Skin epidermis (tissue), 12 donors: ENCODE measurements at regions not wholly inside any gene's neighbourhood (a gene's known extent, or its start where the extent isn't known, plus 50 kb on each side); places are given as distances from the start of the nearest gene placed in this dataset.

Source experiments
- H3K27ac ChIP-seq, 21 experiments: fragments of 200-600 bp; sonication (generic) in 11 of 21; one replicate each; pipeline ENCODE4 v1.5.0; 2020; ENCODE audit warnings: mild to moderate bottlenecking in 3 of 21, inconsistent platforms in 2 of 21, moderate library complexity in 2 of 21
- H3K4me3 ChIP-seq, 7 experiments: fragments of 200-600 bp; sonication (generic) in 2 of 7; one replicate each; pipeline ENCODE4 v1.5.0; 2020; ENCODE audit warnings: inconsistent platforms in 2 of 7, mild to moderate bottlenecking in 2 of 7, moderate library complexity in 1 of 7

GRCh38 chr4:35725131-35725530, 519.2 kb downstream of the ARAP2 start:
- no peak overlapping the region for H3K27ac ChIP-seq

GRCh38 chr4:35730414-35730813, 513.9 kb downstream of the ARAP2 start:
- H3K27ac ChIP-seq, result no peak overlapping the region
- H3K4me3 ChIP-seq, result no peak overlapping the region

More at GRCh38 chr4:35725131-35725530, 519.2 kb downstream of the ARAP2 start:
- no peak overlapping the region for H3K4me3 ChIP-seq

- no peak overlapping the region for H3K4me3 ChIP-seq
- no peak overlapping the region for H3K27ac ChIP-seq
These were observed 509.8 kb downstream of the ARAP2 start for GRCh38 chr4:35734381-35735098.

GRCh38 chr4:35739308-35739707, 505.0 kb downstream of the ARAP2 start:
- Histone ChIP-seq H3K27ac (no peak overlapping the region), H3K4me3 (no peak overlapping the region)

GRCh38 chr4:35754047-35754446, 490.3 kb downstream of the ARAP2 start:
- Histone ChIP-seq H3K4me3 (no peak overlapping the region), H3K27ac (no peak overlapping the region)

DNA sequence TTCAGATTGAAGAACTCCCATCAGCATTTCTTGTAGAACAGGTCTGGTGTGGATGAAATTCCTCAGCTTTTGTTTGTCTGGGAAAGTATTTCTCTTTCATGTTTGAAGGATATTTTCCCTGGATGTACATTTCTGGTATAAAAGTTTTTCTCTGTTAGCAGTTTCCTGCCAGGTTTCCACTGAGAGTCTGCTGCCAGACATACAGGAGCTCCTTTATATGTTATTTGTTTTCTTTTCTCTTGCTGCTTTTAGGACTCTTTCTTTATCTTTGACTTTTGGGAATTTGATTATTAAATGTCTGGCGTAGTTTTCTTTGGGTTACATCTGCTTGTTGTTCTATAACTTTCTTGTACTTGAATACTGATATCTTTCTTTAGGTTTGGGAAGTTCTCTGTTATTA, 486.5 kb downstream of the ARAP2 start:
- no peak overlapping the region for H3K4me3 ChIP-seq
- no peak overlapping the region for H3K27ac ChIP-seq

DNA sequence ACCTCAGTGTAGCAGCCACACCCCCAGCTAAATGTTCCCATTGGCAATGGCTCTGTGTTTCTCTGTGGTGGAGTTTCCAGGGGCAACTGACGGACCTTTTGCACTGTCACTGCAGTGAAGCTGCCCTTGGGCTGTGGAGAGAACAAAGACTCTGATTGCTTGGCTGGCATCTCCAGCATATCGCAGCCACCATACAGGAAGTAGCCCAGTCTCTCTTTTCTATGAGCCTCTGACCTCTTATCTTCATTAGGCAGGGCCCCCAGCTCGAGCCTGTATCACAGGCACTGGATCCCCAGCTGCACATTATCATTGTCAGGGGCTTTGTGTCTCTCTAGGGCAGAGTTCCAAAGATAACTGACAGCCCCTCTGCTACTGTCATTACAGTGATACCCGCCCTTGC, 483.5 kb downstream of the ARAP2 start:
- no peak overlapping the region for H3K27ac ChIP-seq
- H3K4me3 ChIP-seq, result no peak overlapping the region

DNA sequence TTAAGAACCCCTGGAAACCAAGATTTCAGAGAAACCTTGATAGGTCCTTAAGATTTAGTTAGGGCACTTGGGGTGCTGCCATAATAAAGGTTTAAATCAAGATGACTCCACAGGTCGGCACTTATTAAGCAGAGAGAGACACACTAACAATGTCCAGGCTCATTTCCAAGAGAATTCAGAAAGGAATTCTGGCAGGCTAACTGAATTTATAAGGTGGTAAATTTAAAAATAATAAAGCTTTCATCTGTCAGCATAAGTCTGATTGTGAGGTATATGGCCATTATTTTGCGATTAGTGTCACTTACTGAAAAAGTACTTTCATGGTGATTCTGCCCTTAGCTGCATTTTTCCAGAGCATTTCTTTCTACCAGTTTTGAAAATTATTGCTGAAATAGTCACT, 472.7 kb downstream of the ARAP2 start:
- Histone ChIP-seq H3K27ac (no peak overlapping the region), H3K4me3 (no peak overlapping the region)

GRCh38 chr4:35772291-35772690, 472.0 kb downstream of the ARAP2 start:
- Histone ChIP-seq H3K27ac (no peak overlapping the region), H3K4me3 (no peak overlapping the region)

DNA sequence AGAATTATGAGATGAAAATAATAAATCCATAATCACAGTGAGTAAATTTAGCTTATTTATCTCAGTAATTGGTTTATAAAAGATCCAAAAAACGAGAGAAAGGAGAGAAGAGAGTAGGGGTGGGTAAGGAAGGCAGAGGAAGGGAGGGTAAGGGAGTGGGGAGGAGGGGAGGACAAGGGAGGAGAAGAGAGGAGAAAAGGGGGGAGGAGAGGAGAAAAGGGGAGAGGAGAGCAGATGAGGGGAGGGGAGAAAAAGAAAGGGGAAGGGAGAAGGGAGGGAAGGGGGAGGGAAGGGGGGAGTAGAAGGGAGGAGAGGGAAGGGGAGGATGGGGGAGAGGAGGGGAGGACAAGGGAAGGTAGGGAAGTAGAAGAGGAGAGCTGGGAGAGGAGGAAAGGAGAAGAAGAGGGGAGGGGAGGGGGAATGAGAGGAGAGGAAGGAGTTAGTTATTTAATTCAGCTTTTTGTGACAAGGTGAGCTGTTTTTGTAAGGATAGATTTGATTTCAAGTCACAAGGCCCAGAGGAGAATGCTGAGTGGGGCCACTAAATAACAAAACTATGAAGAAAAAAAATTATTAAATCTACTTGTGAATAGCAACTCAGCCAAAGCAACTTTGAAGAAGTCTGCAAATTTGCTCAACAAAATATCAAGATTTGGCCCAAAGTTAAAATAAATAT, 454.3 kb downstream of the ARAP2 start:
- Histone ChIP-seq H3K4me3 (no peak overlapping the region), H3K27ac (no peak overlapping the region)

GRCh38 chr4:35793045-35793722, 451.1 kb downstream of the ARAP2 start:
- H3K27ac ChIP-seq, result no peak overlapping the region
- H3K4me3 ChIP-seq, result no peak overlapping the region

GRCh38 chr4:35793766-35794165, 450.5 kb downstream of the ARAP2 start:
- no peak overlapping the region for H3K4me3 ChIP-seq
- H3K27ac ChIP-seq, result no peak overlapping the region

GRCh38 chr4:35800669-35801068, 443.6 kb downstream of the ARAP2 start:
- H3K4me3 ChIP-seq, result no peak overlapping the region
- no peak overlapping the region for H3K27ac ChIP-seq

DNA sequence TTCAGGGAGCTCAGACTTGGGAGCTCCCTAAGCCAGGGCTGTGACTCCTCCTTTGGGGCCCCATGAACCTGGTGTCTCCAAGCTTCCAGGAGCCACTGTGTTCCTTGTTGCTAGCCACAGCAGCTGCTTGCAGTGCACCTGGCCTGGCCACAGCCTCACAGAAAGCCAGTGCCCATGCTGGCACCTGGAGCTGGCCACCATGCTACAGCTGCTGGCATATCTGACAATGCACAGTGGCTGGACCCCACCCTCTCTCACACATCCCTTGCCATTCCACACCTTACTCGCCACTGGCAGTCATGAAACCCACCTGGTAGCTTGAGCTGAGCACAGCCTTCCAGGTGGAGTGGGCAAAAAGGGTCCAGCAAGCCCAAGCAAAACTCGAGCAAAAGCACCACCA, 441.7 kb downstream of the ARAP2 start:
- no peak overlapping the region for H3K27ac ChIP-seq
- no peak overlapping the region for H3K4me3 ChIP-seq

GRCh38 chr4:35818520-35818919, 425.8 kb downstream of the ARAP2 start:
- Histone ChIP-seq H3K27ac (no peak overlapping the region), H3K4me3 (no peak overlapping the region)

DNA sequence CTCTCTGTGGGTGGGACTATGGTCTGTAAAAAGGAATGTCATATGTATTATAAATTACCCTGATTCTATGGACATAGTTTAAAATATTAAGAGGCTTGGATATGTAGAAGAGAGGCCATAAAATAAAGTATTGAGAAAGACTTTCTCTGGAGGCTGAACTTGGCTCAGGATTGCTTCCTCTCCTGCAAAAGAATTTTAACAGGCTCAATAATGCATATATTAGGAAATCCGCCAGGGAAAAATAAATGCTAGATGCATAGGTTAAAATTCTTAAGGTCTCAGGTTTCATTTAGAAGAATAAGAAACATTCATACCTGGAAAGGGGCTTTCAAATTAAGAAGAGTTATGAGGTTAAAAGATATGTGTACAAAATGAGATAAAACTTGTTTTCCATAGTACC, 424.3 kb downstream of the ARAP2 start:
- no peak overlapping the region for H3K4me3 ChIP-seq
- H3K27ac ChIP-seq, result no peak overlapping the region

DNA sequence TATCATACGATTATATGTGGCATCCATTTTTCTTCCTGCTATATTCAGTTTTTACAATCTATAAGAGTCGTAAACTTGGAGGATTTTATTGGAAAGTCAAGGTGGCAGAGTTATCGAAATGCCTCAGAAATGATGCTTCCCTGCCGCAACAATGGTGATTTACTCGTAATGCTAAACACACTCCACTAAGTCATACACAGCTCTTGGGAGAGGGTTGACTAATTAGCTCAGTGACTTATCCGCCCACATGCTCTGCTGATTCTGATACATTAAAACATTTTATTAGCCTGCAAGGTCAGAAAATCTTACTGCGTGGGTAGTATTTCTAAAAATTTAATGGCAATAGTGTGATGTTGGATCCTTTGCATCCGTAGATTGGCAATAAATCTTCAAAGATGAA, 420.1 kb downstream of the ARAP2 start:
- Histone ChIP-seq H3K27ac (no peak overlapping the region), H3K4me3 (no peak overlapping the region)

GRCh38 chr4:35835893-35836292, 408.4 kb downstream of the ARAP2 start:
- no peak overlapping the region for H3K4me3 ChIP-seq

GRCh38 chr4:35836596-35836995, 407.7 kb downstream of the ARAP2 start:
- no peak overlapping the region for H3K4me3 ChIP-seq
- H3K27ac ChIP-seq, result no peak overlapping the region

More at GRCh38 chr4:35835893-35836292, 408.4 kb downstream of the ARAP2 start:
- H3K27ac ChIP-seq, result no peak overlapping the region

GRCh38 chr4:35867057-35867456, 377.3 kb downstream of the ARAP2 start:
- no peak overlapping the region for H3K4me3 ChIP-seq
- H3K27ac ChIP-seq, result no peak overlapping the region

DNA sequence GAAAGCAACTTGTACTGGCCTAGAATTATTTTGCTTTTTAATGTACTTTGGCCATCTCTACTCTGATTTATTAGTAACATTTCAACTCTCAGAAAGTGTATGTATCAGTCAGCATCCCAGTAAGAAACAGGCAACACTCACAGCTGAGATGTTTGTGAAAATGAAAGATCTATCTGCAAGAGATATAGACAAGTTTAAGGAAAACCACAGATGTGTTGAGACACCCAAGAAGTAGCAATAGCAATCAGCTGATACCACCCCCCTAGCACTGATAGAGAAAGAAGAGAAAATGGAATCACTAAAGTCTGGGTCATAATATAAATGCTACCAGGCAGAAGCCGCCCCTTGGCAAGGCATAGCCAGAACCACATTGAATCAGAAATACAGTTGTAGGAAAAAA, 372.0 kb downstream of the ARAP2 start:
- Histone ChIP-seq H3K4me3 (no peak overlapping the region), H3K27ac (no peak overlapping the region)
